K562 (cell line): ENCODE measurements at regions not wholly inside any gene's neighbourhood (a gene's known extent, or its start where the extent isn't known, plus 50 kb on each side); places are given as distances from the start of the nearest gene placed in this dataset.

Source experiments
- ARID3A ChIP-seq: IDR thresholded peaks from 2 replicates; pipeline ENCODE4 v1.6.1; 2012; ENCODE audit warnings: low read depth, low read length, improper control_type of control experiment, borderline replicate concordance
- BACH1 ChIP-seq: fragments of 200-800 bp; sonication (Bioruptor generic); IDR thresholded peaks from 2 replicates; pipeline ENCODE4 v1.6.1; 2016; ENCODE audit warnings: missing genetic modification characterization, missing compliant biosample characterization
- GTF2F1 ChIP-seq: IDR thresholded peaks from 2 replicates; pipeline ENCODE4 v1.6.1; 2011; ENCODE audit warnings: low read depth, low read length, improper control_type of control experiment
- HIVEP1 ChIP-seq: fragments of 250-450 bp; sonication (Bioruptor Pico); IDR thresholded peaks from 2 replicates; pipeline ENCODE4 v1.4.0; 2020; ENCODE audit warnings: mild to moderate bottlenecking
- IRF9 ChIP-seq: fragments of 450-650 bp; IDR thresholded peaks from 2 replicates; pipeline ENCODE4 v1.6.1; 2016; ENCODE audit warnings: missing biosample characterization, missing genetic modification characterization
- KLF13 ChIP-seq: fragments of 450-650 bp; IDR thresholded peaks from 2 replicates; pipeline ENCODE4 v1.6.1; 2016; ENCODE audit warnings: missing genetic modification characterization, low read depth, mild to moderate bottlenecking, missing compliant biosample characterization, moderate library complexity, borderline replicate concordance
- LCOR ChIP-seq: sonication (generic); formaldehyde crosslinking; IDR thresholded peaks from 2 replicates; pipeline ENCODE4 v1.8.0; 2022; ENCODE audit warnings: mild to moderate bottlenecking, missing genetic modification reagents
- NKRF ChIP-seq: fragments of 450-650 bp; IDR thresholded peaks from 2 replicates; pipeline ENCODE4 v1.6.1; 2016; ENCODE audit warnings: borderline replicate concordance
- SIX5 ChIP-seq, 2 experiments: IDR thresholded peaks; 2 replicates each; pipeline ENCODE4 v1.6.1; 2011; ENCODE audit warnings: low read length in 2 of 2, borderline replicate concordance in 1 of 2, low read depth in 1 of 2, mild to moderate bottlenecking in 1 of 2, moderate library complexity in 1 of 2; ENCODE audit not compliant: insufficient read depth in 1 of 2
- TAF9B ChIP-seq: fragments of 450-650 bp; IDR thresholded peaks from 2 replicates; pipeline ENCODE4 v1.6.1; 2018; ENCODE audit warnings: mild to moderate bottlenecking; ENCODE audit not compliant: partially characterized antibody
- TOE1 ChIP-seq, 2 experiments: fragments of 450-650 bp in 1 of 2; sonication (generic) in 1 of 2; formaldehyde crosslinking in 1 of 2; IDR thresholded peaks; 2 replicates each; pipeline versions ENCODE4 v1.7.1 to v1.8.0; 2016 to 2022; ENCODE audit warnings: borderline replicate concordance in 2 of 2, mild to moderate bottlenecking in 2 of 2, antibody characterized with exemption in 1 of 2, inconsistent platforms in 1 of 2, low read depth in 1 of 2, missing genetic modification reagents in 1 of 2, moderate library complexity in 1 of 2
- ZKSCAN1 ChIP-seq: fragments of 150-350 bp; IDR thresholded peaks from 2 replicates; pipeline ENCODE4 v1.6.1; 2016; ENCODE audit warnings: low read depth, low read length
- ZNF316 ChIP-seq: fragments of 450-650 bp; IDR thresholded peaks from 2 replicates; pipeline ENCODE4 v1.6.1; 2016
- ZNF395 ChIP-seq: fragments of 200-800 bp; sonication (Bioruptor generic); IDR thresholded peaks from 2 replicates; pipeline ENCODE4 v1.6.1; 2017; ENCODE audit warnings: missing genetic modification characterization, missing compliant biosample characterization

- no peak for TF ChIP-seq ARID3A
- TF ChIP-seq NKRF: no peak
- 0 out of 2 replicates have a peak, but pooled peaks have one; percentile 34 for TF ChIP-seq ZNF395 (CRISPR knock-in tag)
- peak; percentile 92 for TF ChIP-seq ZNF316
- no peak for TF ChIP-seq LCOR (CRISPR knock-in tag)
- TF ChIP-seq TOE1 (IDR thresholded peaks at IDR 0.05; ENCODE audit: borderline replicate concordance): no peak
- no peak for TF ChIP-seq TOE1 (CRISPR knock-in tag; IDR thresholded peaks at IDR 0.05; ENCODE audit: borderline replicate concordance, low read depth)
- no peak for TF ChIP-seq GTF2F1
- TF ChIP-seq KLF13: no peak
- 0 out of 2 replicates have a peak, but pooled peaks have one; percentile 24 for TF ChIP-seq HIVEP1 (CRISPR knock-in tag)
- TF ChIP-seq TAF9B: no peak
- no peak for TF ChIP-seq IRF9 (tag)
- peak; percentile 39; the same call in 1 of the 2 replicates for TF ChIP-seq BACH1
- no peak for TF ChIP-seq SIX5 (IDR thresholded peaks at IDR 0.05; ENCODE audit: borderline replicate concordance in 1 of 2, insufficient read depth in 1 of 2, low read depth in 1 of 2, low read length in 2 of 2)
- TF ChIP-seq ZKSCAN1: no peak
Measured at GRCh38 chr6:15107644-15108382, 138.1 kb upstream of the JARID2 start (continued).
